NCI-H2227 treated with DMSO at 0.1 percent for 48 hours (cell line): ENCODE measurements at regions not wholly inside any gene's neighbourhood (a gene's known extent, or its start where the extent isn't known, plus 50 kb on each side); places are given as distances from the start of the nearest gene placed in this dataset.

Source experiments
- DNase-seq: peaks from one replicate; lab custom pipeline; 2025; lab: John Stamatoyannopoulos, UW

GRCh38 chrX:125198546-125198945, 121.1 kb upstream of the TEX13C start:
- no peak for DNase-seq

DNA sequence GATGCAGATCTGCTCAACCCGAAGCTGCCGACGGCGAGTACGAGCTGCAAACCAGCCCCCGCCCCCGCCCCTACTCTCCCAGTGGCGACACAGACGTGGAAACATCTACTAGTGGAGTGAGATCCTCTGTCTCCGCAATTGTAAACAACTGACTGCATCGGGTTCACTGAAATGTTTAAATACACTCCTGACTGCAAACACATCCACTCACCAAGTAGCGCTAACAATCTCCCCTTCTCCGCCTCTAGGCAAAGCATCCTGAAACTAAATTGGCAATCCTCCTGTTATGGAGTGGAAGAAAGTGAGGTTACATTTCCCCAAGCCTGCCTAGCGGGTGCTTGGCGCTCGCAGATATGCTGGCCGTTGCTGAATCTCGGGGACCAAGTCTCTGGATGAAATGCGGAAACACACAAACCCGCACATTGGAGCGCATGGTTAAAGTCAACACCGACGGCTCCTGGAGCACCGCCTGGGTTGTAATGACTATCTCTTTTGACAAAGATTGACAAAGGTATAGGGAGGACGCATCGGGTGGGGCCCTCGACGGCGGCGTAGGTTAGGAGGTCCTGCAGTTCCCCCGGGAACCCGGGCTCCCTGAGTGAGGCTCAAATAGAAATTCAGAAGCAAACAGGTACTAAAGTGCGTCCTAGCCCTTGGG, 117.0 kb upstream of the TEX13C start:
- DNase-seq: peak; percentile 72

GRCh38 chrX:125203365-125203736, 116.3 kb upstream of the TEX13C start:
- DNase-seq: peak; percentile 20

- DNase-seq: peak; percentile 82
Measured at GRCh38 chrX:125203737-125204578, 115.7 kb upstream of the TEX13C start.

DNA sequence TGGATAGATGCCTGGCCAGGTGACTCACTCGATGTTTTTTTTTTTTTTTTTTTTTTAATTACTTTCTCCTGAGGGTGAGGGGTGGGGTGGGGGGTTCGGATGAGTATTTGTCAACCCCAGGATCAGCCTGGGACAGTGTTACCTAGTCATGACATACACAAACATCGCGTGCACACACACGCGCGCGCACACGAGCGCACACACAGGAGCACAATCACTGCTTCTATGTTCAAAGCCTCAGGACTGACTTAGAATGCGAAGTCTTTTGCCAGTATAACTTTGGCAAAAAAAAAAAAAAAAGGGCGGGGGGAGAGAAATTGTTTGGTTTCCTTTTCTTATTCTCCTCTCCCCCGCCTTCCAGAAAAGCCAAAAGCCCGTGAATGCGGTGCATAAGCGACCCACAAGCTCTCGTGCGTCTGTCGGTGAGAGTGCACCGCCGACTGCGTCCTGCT, 115.0 kb upstream of the TEX13C start:
- peak; percentile 52 for DNase-seq

DNA sequence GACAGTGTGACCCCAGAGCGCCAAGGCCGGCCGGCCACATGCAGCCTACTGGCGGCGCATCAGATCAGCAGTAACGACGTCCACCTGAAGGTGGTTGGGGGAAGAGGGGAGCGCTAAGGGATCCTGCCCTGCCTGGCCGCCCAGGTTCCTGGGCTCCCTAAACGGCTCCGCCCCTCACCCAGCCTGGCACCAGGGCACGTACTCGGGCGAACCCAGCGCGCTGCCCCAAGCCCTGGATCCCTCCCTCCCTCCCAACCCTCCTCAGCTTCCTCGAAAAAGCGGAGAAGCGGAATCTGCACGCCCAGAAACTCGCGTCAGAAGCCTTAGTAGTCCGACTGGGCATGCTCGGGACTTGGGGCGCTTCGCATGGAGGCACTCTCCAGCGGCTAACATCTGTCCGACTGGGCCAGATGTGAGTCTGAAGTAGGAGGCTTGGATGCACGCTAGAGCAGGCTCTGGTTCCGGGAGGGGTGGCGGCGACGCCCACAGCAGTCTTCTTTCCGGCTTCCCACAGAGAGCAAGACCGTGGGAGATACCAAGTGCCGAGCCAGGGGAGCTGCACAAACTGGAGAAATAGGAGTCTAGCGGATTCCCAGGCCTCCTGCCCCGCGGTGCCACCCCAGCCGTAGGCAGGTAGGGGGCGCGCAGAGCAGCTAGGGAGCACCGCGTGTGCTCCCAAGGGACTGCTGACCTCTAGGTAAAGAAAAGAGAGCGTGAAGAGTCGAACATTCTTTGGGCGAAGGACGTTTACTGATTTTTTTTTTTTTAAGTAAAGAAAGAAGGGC, 114.3 kb upstream of the TEX13C start:
- DNase-seq: peak; percentile 85

DNA sequence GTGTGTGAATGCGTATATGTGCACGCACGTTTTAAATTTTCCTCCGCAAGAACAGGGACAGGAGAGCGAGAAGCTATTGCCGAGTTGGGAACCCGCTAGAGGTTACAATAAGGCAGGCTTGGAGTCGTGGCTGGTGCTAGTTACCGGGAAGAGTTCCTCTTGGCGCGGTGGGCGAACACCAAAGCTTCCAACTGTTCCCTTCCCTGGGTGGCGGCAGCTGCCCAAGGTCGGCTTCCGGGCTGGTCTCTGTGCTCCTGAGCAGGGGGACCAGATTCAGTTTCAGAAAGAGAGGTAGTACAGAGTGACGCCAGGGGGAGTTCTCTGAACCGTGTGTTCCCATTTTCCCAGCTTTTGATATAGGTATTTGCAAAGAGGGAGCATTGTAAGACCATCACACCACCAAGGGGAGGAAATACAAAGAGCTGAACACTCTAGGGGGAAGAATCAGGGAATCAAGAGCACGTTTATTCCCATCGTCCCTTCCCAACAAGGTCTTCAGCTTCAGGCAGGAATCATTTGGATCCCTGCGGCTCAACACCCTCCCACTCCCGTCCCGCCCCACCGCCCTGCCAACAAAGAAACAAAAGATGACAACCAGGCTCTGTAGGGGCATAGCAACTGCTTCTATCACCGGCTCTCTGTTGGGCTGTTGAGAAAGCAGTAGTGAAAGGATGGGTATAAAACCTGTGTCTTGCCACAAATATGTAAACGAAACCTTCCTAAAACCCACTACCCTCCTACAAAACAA, 113.6 kb upstream of the TEX13C start:
- peak; percentile 85 for DNase-seq

GRCh38 chrX:125210146-125210545, 109.5 kb upstream of the TEX13C start:
- no peak for DNase-seq

DNA sequence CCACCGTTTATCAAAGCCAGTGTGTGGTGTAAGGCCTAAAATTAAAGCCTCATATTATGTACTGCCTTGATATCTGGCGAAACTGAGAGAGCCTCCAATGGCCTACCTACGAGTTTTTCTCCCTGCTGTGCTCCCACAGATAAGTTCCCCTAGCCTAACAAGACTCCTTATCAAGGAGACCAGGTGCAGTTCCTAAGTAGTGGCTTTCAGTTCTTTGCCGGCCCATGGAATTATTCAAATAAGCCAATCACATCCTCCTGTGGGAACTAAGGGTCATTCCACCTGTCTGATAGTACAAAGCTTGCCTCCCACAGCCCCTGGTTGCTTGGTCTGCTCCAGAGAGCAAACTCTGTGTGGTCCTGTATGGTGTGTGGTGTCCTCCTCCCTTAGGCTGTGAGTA, 99.8 kb upstream of the TEX13C start:
- DNase-seq: no peak

DNA sequence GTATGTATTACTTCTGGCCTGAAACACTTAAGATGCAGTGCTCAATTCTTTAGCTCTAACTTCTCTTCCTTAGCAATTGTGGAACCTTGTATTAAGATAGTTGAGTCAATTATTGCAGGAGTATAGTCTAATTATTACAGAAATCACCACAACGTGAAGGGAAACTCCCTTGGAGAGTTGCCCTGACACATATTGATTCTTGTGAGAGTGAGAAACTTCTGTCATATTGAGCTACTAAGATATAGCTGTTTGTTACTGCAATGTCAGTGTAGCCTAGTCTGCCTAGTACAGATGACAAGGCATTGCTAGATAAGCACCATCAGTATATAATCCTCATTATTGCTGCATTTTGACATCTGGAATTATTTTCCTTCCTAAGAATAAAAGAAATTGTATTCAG, 82.7 kb upstream of the TEX13C start:
- DNase-seq: no peak

GRCh38 chrX:125248931-125249330, 70.7 kb upstream of the TEX13C start:
- no peak for DNase-seq

GRCh38 chrX:125255759-125256158, 63.9 kb upstream of the TEX13C start:
- peak; percentile 1 for DNase-seq

- no peak for DNase-seq
Measured at GRCh38 chrX:125262836-125263235, 56.8 kb upstream of the TEX13C start.

DNA sequence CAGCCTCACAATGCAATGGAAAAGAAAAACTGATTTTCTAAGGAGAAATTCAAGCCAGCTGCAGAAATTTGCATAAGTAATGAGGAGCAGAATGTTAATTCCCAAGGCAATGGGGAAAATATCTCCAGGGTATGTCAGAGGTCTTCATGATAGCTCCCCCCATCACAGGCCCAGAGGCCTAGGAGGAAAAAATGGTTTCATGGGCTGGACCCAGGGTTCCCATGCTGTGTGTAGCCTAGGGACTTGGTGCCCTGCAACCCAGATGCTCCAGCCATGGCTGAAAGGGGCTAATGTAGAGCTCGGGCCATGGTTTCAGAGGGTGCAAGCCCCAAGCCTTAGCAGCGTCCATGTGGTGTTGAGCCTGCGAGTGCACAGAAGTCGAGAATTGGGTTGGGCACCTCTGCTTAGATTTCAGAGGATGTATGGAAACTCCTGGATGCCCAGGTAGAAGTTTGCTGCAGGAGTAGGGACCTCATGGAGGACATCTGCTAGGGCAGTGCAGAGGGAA, 53.5 kb upstream of the TEX13C start:
- no peak for DNase-seq
